PC-9 (cell line): ENCODE measurements at regions not wholly inside any gene's neighbourhood (a gene's known extent, or its start where the extent isn't known, plus 50 kb on each side); places are given as distances from the start of the nearest gene placed in this dataset.

Experiments used
- EZH2 ChIP-seq: fragments of 200-600 bp; sonication (generic); IDR thresholded peaks from 2 replicates; pipeline ENCODE4 v1.8.0; 2017; ENCODE audit warnings: antibody characterized with exemption, low read depth
- TF ChIP-seq, protein P1 (sequence below): fragments of 200-600 bp; sonication (generic); conservative IDR thresholded peaks from 2 replicates; pipeline ENCODE4 v1.6.1; 2017; ENCODE audit warnings: mixed run types, antibody characterized with exemption, mild to moderate bottlenecking, moderate library complexity

GRCh38 chr12:29030006-29030405 is 119.1 kb upstream of the FAR2 start:
- TF ChIP-seq, protein P1, sequence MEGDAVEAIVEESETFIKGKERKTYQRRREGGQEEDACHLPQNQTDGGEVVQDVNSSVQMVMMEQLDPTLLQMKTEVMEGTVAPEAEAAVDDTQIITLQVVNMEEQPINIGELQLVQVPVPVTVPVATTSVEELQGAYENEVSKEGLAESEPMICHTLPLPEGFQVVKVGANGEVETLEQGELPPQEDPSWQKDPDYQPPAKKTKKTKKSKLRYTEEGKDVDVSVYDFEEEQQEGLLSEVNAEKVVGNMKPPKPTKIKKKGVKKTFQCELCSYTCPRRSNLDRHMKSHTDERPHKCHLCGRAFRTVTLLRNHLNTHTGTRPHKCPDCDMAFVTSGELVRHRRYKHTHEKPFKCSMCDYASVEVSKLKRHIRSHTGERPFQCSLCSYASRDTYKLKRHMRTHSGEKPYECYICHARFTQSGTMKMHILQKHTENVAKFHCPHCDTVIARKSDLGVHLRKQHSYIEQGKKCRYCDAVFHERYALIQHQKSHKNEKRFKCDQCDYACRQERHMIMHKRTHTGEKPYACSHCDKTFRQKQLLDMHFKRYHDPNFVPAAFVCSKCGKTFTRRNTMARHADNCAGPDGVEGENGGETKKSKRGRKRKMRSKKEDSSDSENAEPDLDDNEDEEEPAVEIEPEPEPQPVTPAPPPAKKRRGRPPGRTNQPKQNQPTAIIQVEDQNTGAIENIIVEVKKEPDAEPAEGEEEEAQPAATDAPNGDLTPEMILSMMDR: no peak
- TF ChIP-seq EZH2: no peak
